ENCODE measurements at regions not wholly inside any gene's neighbourhood (a gene's known extent, or its start where the extent isn't known, plus 50 kb on each side); places are given as distances from the start of the nearest gene placed in this dataset.

DNA sequence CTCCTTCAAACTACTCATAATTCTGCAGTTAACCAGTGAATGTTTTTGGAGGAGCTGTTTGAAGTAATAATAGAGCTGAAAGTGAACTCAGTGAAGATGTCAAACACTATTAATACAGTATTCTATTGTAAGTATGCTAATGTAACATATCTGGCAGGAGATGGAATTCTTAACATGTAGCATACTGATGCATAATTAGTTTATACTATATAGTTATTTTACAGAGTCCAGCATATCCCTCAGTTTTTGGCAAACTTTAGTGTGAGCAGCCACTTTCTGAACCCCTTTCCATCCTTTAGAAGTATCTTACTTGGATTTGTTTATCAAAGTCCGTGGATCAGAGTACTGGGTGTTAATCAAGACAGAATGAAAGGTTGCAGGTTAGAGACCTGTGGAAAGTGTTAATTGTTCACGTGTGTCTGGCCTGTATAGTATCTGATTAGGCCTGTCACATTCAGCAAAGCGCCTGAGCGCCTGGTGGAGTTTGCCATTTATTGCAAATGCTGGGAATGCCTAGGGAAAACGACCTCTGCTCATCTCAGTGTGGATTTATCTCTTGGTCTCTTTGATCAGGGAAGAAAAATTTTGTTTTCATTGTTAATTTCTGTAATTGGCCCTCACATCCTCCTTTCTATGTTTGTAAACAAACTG lies 251.7 kb upstream of the MAD2L1 start:
- no peaks in the 10 kb centered on the region for H3K4me1 ChIP-seq (ENCODE audit: insufficient read depth, insufficient read length)
- TF ChIP-seq ZNF274 (IDR thresholded peaks at IDR 0.05; ENCODE audit: low read depth, low read length) (no peak), SUZ12 (IDR thresholded peaks at IDR 0.05; ENCODE audit: extremely low read depth, insufficient read depth, insufficient read length) (no peak), YY1 (IDR thresholded peaks at IDR 0.05; ENCODE audit: insufficient read depth, insufficient read length) (no peak)
- no peak for DNase-seq (ENCODE audit: low read depth, low spot score)

GRCh38 chr4:120317713-120318112 lies 251.1 kb upstream of the MAD2L1 start:
- DNase-seq (ENCODE audit: low read depth, low spot score), result no peak
- no peaks in the 10 kb centered on the region for H3K4me1 ChIP-seq (ENCODE audit: insufficient read depth, insufficient read length)
- TF ChIP-seq ZNF274 (IDR thresholded peaks at IDR 0.05; ENCODE audit: low read depth, low read length) (no peak), SUZ12 (IDR thresholded peaks at IDR 0.05; ENCODE audit: extremely low read depth, insufficient read depth, insufficient read length) (no peak), YY1 (IDR thresholded peaks at IDR 0.05; ENCODE audit: insufficient read depth, insufficient read length) (no peak)

More for the DNA sequence above, 251.7 kb upstream of the MAD2L1 start:
- Histone ChIP-seq H3K36me3 (ENCODE audit: insufficient read depth, insufficient read length, low read length) (no peaks in the 10 kb centered on the region), H3K4me3 (ENCODE audit: insufficient read length, low read depth) (no peak overlapping the region), H3K27me3 (ENCODE audit: insufficient read depth, insufficient read length) (no peaks in the 10 kb centered on the region), H3K9me3 (ENCODE audit: insufficient read depth, low read length) (no peaks in the 10 kb centered on the region), H3K9ac (ENCODE audit: insufficient read length, low read depth) (no peak overlapping the region)

DNA sequence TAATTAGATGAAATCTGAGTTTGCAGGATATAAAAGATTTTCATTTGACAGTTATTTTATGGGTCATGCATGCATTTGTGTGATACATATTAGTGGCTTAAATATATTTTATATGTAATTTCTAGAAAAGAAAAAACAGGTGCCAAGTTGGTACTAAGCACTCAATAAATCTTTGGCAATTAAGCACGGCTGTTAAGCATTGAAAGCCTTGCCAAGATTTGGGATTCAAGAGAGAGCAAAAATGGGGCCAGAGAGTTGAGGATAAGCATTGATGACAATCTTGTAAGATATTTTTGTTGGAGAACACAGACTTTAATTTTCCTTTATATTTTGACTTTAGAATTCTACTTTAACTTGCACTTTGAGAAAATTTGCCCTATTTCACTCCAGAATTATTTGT lies 249.8 kb upstream of the MAD2L1 start:
- H3K9me3 ChIP-seq (ENCODE audit: insufficient read depth, low read length), result no peaks in the 10 kb centered on the region
- TF ChIP-seq ZNF274 (IDR thresholded peaks at IDR 0.05; ENCODE audit: low read depth, low read length), result no peak
- TF ChIP-seq YY1 (IDR thresholded peaks at IDR 0.05; ENCODE audit: insufficient read depth, insufficient read length), result no peak
- TF ChIP-seq SUZ12 (IDR thresholded peaks at IDR 0.05; ENCODE audit: extremely low read depth, insufficient read depth, insufficient read length), result no peak

More at GRCh38 chr4:120317713-120318112, 251.1 kb upstream of the MAD2L1 start:
- Histone ChIP-seq H3K36me3 (ENCODE audit: insufficient read depth, insufficient read length, low read length) (no peaks in the 10 kb centered on the region), H3K9me3 (ENCODE audit: insufficient read depth, low read length) (no peaks in the 10 kb centered on the region), H3K27me3 (ENCODE audit: insufficient read depth, insufficient read length) (no peaks in the 10 kb centered on the region), H3K4me3 (ENCODE audit: insufficient read length, low read depth) (no peak overlapping the region), H3K9ac (ENCODE audit: insufficient read length, low read depth) (no peak overlapping the region)

DNA sequence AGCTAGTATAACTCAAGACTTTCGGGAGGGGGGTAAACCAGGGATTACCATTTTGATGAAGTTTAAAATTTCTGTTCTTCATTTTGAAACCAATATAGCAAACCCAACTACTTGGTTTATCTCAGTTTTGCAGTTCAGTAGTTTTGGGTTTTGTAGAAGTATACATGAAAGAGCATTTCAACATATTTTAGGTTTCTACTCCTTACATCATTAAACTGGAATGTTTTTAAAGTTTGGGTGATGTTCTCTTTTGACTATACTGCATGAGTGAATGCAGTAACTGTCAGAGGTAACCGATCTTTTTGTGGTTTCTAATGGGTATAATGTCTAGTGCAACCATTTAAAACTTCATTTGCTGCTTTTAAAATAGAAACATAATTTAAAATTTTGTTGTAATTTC lies 248.3 kb upstream of the MAD2L1 start:
- Histone ChIP-seq H3K9me3 (ENCODE audit: insufficient read depth, low read length) (peaks cover 6% of the 10 kb centered on the region; the same call in 1 of the 2 replicates), H3K4me3 (ENCODE audit: insufficient read length, low read depth) (no peak overlapping the region), H3K9ac (ENCODE audit: insufficient read length, low read depth) (no peak overlapping the region), H3K4me1 (ENCODE audit: insufficient read depth, insufficient read length) (no peaks in the 10 kb centered on the region), H3K36me3 (ENCODE audit: insufficient read depth, insufficient read length, low read length) (no peaks in the 10 kb centered on the region), H3K27me3 (ENCODE audit: insufficient read depth, insufficient read length) (no peaks in the 10 kb centered on the region)
- DNase-seq (ENCODE audit: low read depth, low spot score), result no peak
- TF ChIP-seq ZNF274 (IDR thresholded peaks at IDR 0.05; ENCODE audit: low read depth, low read length), result no peak
- no peak for TF ChIP-seq SUZ12 (IDR thresholded peaks at IDR 0.05; ENCODE audit: extremely low read depth, insufficient read depth, insufficient read length)
- no peak for TF ChIP-seq YY1 (IDR thresholded peaks at IDR 0.05; ENCODE audit: insufficient read depth, insufficient read length)

More for the DNA sequence above, 249.8 kb upstream of the MAD2L1 start:
- Histone ChIP-seq H3K4me1 (ENCODE audit: insufficient read depth, insufficient read length) (no peaks in the 10 kb centered on the region), H3K27me3 (ENCODE audit: insufficient read depth, insufficient read length) (no peaks in the 10 kb centered on the region), H3K9ac (ENCODE audit: insufficient read length, low read depth) (no peak overlapping the region), H3K36me3 (ENCODE audit: insufficient read depth, insufficient read length, low read length) (no peaks in the 10 kb centered on the region), H3K4me3 (ENCODE audit: insufficient read length, low read depth) (no peak overlapping the region)
- no peak for DNase-seq (ENCODE audit: low read depth, low spot score)

DNA sequence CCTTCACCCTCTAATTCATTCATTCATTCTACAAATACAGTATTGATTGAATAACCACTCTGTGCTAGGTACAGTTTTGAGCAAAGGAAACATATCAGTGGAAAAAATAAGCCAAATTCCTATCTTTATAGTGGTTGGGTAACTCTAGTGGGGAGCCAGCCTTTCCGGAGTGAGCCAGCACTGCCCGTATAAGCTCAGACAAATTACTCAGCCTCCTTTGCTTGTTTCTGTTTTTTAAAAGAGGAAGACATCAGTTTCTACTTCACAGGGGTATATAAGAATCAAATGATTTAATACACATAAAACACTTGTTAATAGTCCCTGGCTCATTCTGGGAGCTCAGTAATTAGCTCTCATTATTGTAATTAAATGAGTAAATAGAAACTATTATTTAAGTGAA lies 238.2 kb upstream of the MAD2L1 start:
- Histone ChIP-seq H3K36me3 (ENCODE audit: insufficient read depth, insufficient read length, low read length) (no peaks in the 10 kb centered on the region), H3K4me3 (ENCODE audit: insufficient read length, low read depth) (no peak overlapping the region), H3K27me3 (ENCODE audit: insufficient read depth, insufficient read length) (no peaks in the 10 kb centered on the region), H3K4me1 (ENCODE audit: insufficient read depth, insufficient read length) (no peaks in the 10 kb centered on the region), H3K9ac (ENCODE audit: insufficient read length, low read depth) (no peak overlapping the region), H3K9me3 (ENCODE audit: insufficient read depth, low read length) (no peaks in the 10 kb centered on the region)
- TF ChIP-seq SUZ12 (IDR thresholded peaks at IDR 0.05; ENCODE audit: extremely low read depth, insufficient read depth, insufficient read length), result no peak
- no peak for DNase-seq (ENCODE audit: low read depth, low spot score)

GRCh38 chr4:120299631-120300030 lies 233.0 kb upstream of the MAD2L1 start:
- Histone ChIP-seq H3K9me3 (ENCODE audit: insufficient read depth, low read length) (no peaks in the 10 kb centered on the region), H3K4me3 (ENCODE audit: insufficient read length, low read depth) (no peak overlapping the region), H3K27me3 (ENCODE audit: insufficient read depth, insufficient read length) (no peaks in the 10 kb centered on the region), H3K4me1 (ENCODE audit: insufficient read depth, insufficient read length) (no peaks in the 10 kb centered on the region), H3K36me3 (ENCODE audit: insufficient read depth, insufficient read length, low read length) (no peaks in the 10 kb centered on the region), H3K9ac (ENCODE audit: insufficient read length, low read depth) (no peak overlapping the region)
- DNase-seq (ENCODE audit: low read depth, low spot score), result no peak
- no peak for TF ChIP-seq YY1 (IDR thresholded peaks at IDR 0.05; ENCODE audit: insufficient read depth, insufficient read length)
- TF ChIP-seq SUZ12 (IDR thresholded peaks at IDR 0.05; ENCODE audit: extremely low read depth, insufficient read depth, insufficient read length), result no peak
- no peak for TF ChIP-seq ZNF274 (IDR thresholded peaks at IDR 0.05; ENCODE audit: low read depth, low read length)

DNA sequence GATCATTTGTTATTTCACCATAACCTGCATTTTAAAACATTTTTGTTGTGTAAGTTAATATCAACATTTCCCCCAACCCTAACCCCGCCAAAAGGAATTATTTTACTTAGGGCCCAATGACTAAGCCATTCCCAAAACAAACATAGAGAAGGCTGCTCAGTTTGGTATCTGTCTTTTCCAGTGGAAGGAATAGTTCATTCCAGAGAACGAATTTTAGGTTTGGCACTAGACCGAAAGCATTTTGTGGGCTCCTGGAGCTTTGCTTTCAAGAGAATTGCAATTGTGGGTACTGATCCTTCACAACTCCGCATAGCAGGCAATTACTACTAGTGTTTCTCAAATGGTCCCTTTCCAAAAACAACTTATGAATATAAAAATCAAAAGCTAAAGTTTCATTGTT lies 226.7 kb upstream of the MAD2L1 start:
- TF ChIP-seq YY1 (IDR thresholded peaks at IDR 0.05; ENCODE audit: insufficient read depth, insufficient read length), result no peak
- DNase-seq (ENCODE audit: low read depth, low spot score), result no peak
- Histone ChIP-seq H3K36me3 (ENCODE audit: insufficient read depth, insufficient read length, low read length) (no peaks in the 10 kb centered on the region), H3K9ac (ENCODE audit: insufficient read length, low read depth) (no peak overlapping the region), H3K9me3 (ENCODE audit: insufficient read depth, low read length) (no peaks in the 10 kb centered on the region), H3K4me3 (ENCODE audit: insufficient read length, low read depth) (no peak overlapping the region), H3K4me1 (ENCODE audit: insufficient read depth, insufficient read length) (no peaks in the 10 kb centered on the region), H3K27me3 (ENCODE audit: insufficient read depth, insufficient read length) (no peaks in the 10 kb centered on the region)
